ENCODE measurements at regions not wholly inside any gene's neighbourhood (a gene's known extent, or its start where the extent isn't known, plus 50 kb on each side); places are given as distances from the start of the nearest gene placed in this dataset.

GRCh38 chr15:39301589-39301999 lies 279.3 kb upstream of the THBS1 start:
- intact Hi-C loops (cut with DNase I): loop anchor here in 1 of 2 donors (10.0 kb wide), 1 partner anchor 127 kb away; no protein-coding TSS in a partner anchor
- DNase-seq (ENCODE audit: low spot score): no peak

- DNase-seq (ENCODE audit: low spot score): no peak
- intact Hi-C loops (cut with DNase I): loop anchor here in 1 of 2 donors (10.0 kb wide), 1 partner anchor 128 kb away; no protein-coding TSS in a partner anchor
Observed at GRCh38 chr15:39302936-39303335, 277.9 kb upstream of the THBS1 start.

- intact Hi-C loops (cut with DNase I): loop anchor here in 1 of 2 donors (10.0 kb wide), 1 partner anchor 130 kb away; no protein-coding TSS in a partner anchor
Observed at GRCh38 chr15:39304201-39304841, 276.6 kb upstream of the THBS1 start.

DNA sequence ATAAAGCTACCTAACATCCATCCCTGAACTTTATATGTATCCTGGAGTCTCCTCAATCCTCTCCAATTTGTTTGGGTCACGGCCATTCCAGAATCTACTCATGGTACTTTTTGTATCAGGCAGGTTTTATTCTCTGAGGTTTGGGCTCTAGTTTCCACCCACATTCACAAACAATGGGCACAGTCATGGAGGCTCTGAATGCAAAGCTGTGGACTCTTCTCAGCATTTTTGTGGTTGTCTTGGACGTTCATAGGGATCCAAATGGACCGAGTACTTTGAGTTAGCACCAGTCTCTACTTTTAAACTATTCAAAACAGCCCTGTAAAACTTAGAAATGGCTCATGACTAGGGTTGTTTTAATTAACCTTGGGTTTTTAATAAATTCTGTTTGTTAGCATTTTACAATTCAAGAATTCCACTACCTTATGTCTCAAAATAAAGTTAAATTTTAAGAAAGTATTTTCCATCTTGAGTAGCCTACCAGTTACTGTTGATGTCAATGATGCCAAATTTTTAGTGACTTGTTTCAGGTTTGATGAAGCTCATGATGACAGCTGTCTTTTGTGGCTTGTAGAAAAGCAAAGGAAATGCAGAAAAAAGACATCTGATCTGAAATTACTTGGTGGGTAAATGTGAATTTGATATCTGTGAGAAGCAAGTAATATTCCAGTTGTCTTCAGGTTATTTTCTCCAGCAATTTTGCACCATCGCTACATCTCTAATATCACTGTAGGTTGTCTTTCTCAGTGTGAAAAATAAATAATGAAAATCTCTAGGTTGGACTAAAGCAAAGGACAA lies 275.7 kb upstream of the THBS1 start:
- no peak for DNase-seq (ENCODE audit: low spot score)
- intact Hi-C loops (cut with DNase I): loop anchor here in 1 of 2 donors (10.0 kb wide), 1 partner anchor 130 kb away; no protein-coding TSS in a partner anchor

More at GRCh38 chr15:39304201-39304841, 276.6 kb upstream of the THBS1 start:
- DNase-seq (ENCODE audit: low spot score): no peak

- intact Hi-C loops (cut with DNase I): no loop called here
Observed at GRCh38 chr15:39310633-39311032, 270.2 kb upstream of the THBS1 start.

GRCh38 chr15:39312984-39313383 lies 267.9 kb upstream of the THBS1 start:
- no peak for DNase-seq (ENCODE audit: low spot score)
- intact Hi-C loops (cut with DNase I): no loop called here

More at GRCh38 chr15:39310633-39311032, 270.2 kb upstream of the THBS1 start:
- DNase-seq (ENCODE audit: low spot score): no peak

DNA sequence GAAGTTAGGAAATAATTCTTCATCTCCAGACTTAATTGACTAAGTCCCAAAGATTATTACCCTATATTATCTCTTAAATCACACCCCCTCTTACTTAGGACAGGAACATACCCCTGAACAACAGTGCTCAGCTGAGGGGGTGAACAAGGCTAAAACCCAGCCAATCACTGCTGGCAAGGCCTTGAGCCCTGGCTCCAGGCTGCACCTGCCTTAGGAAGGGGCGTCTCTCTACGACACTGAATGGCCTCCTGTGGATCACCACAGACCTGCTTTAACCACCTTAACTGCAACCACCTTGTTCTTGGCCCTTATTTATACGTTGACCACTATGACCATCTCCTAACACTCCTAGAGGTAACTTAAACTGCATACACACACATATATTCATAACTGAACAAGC lies 267.4 kb upstream of the THBS1 start:
- intact Hi-C loops (cut with DNase I): no loop called here
- DNase-seq (ENCODE audit: low spot score): no peak

DNA sequence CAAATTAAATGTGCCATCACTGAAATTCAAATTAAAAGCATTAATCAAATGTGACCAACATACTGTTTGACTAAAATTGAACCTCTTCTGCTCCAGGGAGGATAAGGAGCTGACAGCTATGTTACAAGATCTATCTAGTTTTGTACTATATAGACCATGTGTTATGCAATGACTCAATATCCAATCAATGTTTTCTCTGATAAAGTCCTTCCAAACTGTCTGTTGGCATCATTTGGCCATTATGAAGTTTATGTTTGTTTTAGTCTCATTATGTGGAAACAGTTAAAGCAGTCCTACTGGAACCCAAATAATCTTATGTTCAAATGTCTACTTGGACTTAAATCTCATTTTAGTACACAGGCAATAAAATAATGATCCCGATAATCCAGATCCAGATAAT lies 267.0 kb upstream of the THBS1 start:
- DNase-seq (ENCODE audit: low spot score): no peak
- intact Hi-C loops (cut with DNase I): no loop called here

DNA sequence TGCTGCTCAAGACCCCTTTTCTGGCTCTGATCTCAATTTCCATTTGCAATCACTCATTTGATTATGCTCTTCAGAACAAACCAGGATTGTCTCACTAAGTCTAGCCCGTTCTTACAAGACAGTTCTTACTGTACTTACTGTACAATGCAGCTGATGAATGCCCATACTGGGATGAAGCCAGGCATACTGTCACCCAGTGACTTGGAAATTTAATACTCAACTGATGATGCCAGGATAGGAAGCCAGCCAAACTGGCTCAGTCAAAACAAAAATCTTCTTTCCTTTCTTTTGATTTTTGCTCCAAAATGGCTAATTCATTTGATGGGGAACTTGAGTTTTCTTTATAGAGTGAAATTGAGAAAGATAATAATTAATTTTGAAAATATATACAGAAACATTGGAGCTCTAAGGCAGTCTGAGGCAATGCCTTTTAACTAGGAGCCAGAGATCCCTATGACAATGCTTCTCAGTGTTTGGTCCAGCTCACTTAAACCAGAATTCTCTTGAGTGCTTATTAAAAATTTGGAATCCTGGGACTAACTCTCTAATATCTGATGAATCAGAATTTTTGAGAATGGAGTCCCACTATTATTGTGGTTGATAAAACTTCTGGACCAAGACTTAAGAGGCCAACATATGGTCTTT lies 265.6 kb upstream of the THBS1 start:
- intact Hi-C loops (cut with DNase I): no loop called here

GRCh38 chr15:39317225-39317624 lies 263.7 kb upstream of the THBS1 start:
- no peak for DNase-seq (ENCODE audit: low spot score)
- intact Hi-C loops (cut with DNase I): loop anchor here in 1 of 2 donors (2.0 kb wide), 1 partner anchor 22 kb away; no protein-coding TSS in a partner anchor

More for the DNA sequence above, 265.6 kb upstream of the THBS1 start:
- DNase-seq (ENCODE audit: low spot score): no peak

- intact Hi-C loops (cut with DNase I): no loop called here
Observed at GRCh38 chr15:39318231-39318630, 262.6 kb upstream of the THBS1 start.

GRCh38 chr15:39320355-39320754 lies 260.5 kb upstream of the THBS1 start:
- intact Hi-C loops (cut with DNase I): loop anchor here in 1 of 2 donors (10.0 kb wide), 1 partner anchor 436 kb away; no protein-coding TSS in a partner anchor

More at GRCh38 chr15:39318231-39318630, 262.6 kb upstream of the THBS1 start:
- no peak for DNase-seq (ENCODE audit: low spot score)

GRCh38 chr15:39320886-39321285 lies 260.0 kb upstream of the THBS1 start:
- intact Hi-C loops (cut with DNase I): loop anchor here in 1 of 2 donors (10.0 kb wide), 1 partner anchor 436 kb away; no protein-coding TSS in a partner anchor
- DNase-seq (ENCODE audit: low spot score): no peak

More at GRCh38 chr15:39320355-39320754, 260.5 kb upstream of the THBS1 start:
- DNase-seq (ENCODE audit: low spot score): no peak

DNA sequence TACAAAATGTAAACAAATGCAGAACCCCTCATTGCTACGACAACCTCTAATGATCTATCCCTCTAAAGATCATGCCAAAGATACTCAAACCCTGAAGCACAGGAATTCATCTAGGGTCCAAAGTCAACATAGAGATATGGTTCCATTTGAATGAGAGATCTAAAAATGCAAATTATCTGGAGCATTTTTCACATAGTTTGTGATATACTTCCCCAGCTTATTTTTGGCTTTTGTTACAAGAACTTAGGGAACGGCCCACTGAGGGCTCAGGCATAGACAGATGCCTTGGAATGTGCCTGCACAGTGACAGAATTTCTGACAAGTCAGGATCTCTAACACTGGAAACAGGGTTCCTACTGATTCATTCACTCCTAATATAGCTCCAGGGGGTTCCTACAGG lies 258.9 kb upstream of the THBS1 start:
- intact Hi-C loops (cut with DNase I): loop anchor here in 1 of 2 donors (10.0 kb wide), 1 partner anchor 437 kb away; no protein-coding TSS in a partner anchor

GRCh38 chr15:39323157-39323556 lies 257.7 kb upstream of the THBS1 start:
- intact Hi-C loops (cut with DNase I): loop anchor here in 1 of 2 donors (10.0 kb wide), 1 partner anchor 438 kb away; no protein-coding TSS in a partner anchor
- no peak for DNase-seq (ENCODE audit: low spot score)

More for the DNA sequence above, 258.9 kb upstream of the THBS1 start:
- DNase-seq (ENCODE audit: low spot score): no peak

GRCh38 chr15:39323706-39324105 lies 257.2 kb upstream of the THBS1 start:
- no peak for DNase-seq (ENCODE audit: low spot score)
- intact Hi-C loops (cut with DNase I): loop anchor here in 1 of 2 donors (10.0 kb wide), 1 partner anchor 439 kb away; no protein-coding TSS in a partner anchor

DNA sequence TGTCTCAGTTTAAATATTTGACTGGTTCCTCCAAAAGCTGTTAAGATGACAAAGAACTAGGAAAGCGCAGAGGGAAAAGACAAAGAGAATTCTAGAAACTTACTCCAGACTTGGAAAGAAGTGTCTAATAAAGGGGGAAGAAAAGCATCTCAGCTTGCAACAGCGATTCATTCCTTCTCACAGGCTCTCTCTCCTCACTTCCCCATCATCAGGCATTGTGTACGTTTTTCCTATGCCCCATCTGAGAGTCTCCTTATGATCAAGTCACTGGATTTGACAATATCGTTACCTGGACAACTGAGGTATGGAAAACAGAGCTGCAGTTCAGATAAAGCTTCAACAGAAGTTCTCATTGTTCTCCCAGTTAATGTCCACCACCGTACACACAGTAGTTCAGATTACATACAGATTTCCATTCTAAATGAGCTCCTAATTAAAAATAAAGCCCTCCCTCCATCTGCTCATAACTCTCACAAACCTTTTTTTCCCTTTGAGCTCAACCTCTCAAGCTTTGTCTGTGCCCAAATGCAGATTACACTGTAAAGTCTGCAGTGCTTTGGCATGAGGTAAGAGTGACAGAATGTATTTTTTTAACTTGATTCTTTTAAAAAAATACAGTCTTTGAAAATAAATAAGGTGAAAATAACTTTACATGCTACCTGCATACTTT lies 254.4 kb upstream of the THBS1 start:
- no peak for DNase-seq (ENCODE audit: low spot score)
- intact Hi-C loops (cut with DNase I): loop anchor here in 1 of 2 donors (10.0 kb wide), 1 partner anchor 442 kb away; no protein-coding TSS in a partner anchor

GRCh38 chr15:39327005-39327730 lies 253.7 kb upstream of the THBS1 start:
- intact Hi-C loops (cut with DNase I): loop anchor here in 1 of 2 donors (10.0 kb wide), 1 partner anchor 442 kb away; no protein-coding TSS in a partner anchor
- no peak for DNase-seq (ENCODE audit: low spot score)
